K562 (cell line): ENCODE measurements at regions not wholly inside any gene's neighbourhood (a gene's known extent, or its start where the extent isn't known, plus 50 kb on each side); places are given as distances from the start of the nearest gene placed in this dataset.

Source experiments
- ATAC-seq: fragments of 200-7000 bp; cut with Tn5 transposase; 3 replicates; pipeline ENCODE4 v1.9.1; 2020; ENCODE audit warnings: moderate library complexity
- BruUV-seq: library from RNA; stranded (reverse); fragments of 400-500 nt; replicated peaks from 2 replicates; lab custom pipeline; 2021; lab: Mats Ljungman, UMichigan
- CTCF ChIA-PET: fragments of 300-600 bp; formaldehyde crosslinking; extraction: SDS; loops from one replicate; lab custom pipeline; 2021; ENCODE audit warnings: low intra/inter-chr PET ratio; lab: Yijun Ruan, JAX
- POLR2A ChIA-PET: fragments of 300-600, 350-650 bp; sonication (Branson Sonifier 250); formaldehyde crosslinking; extraction: SDS; loops from one replicate; lab custom pipeline; 2021; ENCODE audit warnings: antibody characterized with exemption, inconsistent platforms; lab: Yijun Ruan, JAX
- DNase-seq, 4 experiments: peaks; one replicate each; pipeline versions ENCODE4 v3.0.0 to v3.0.0-alpha.2; 2011 to 2018; ENCODE audit warnings: low spot score in 3 of 4, mixed read lengths in 3 of 4; ENCODE audit errors: extremely low read depth in 1 of 4
- FAIRE-seq: peaks from 2 replicates; lab custom pipeline; 2011; peaks lifted over from hg19 to GRCh38; lab: Jason Lieb, UNC
- H2AFZ ChIP-seq: 2 replicates; pipeline ENCODE4 v1.6.0; 2011; ENCODE audit warnings: low read depth, low read length, control low read depth, inconsistent platforms
- H3K27ac ChIP-seq: fragments of 200-600 bp; 3 replicates; pipeline ENCODE4 v1.8.0; 2011; ENCODE audit warnings: low read depth, mild to moderate bottlenecking, control low read depth, inconsistent platforms, low read length, moderate library complexity, mixed read lengths; ENCODE audit errors: extremely low read depth
- H3K27me3 ChIP-seq, 2 experiments: fragments of 300-600 bp in 1 of 2; 2 replicates in 1 of 2; 3 replicates in 1 of 2; pipeline versions ENCODE4 v1.6.0 to v1.8.0; 2011; ENCODE audit warnings: inconsistent platforms in 2 of 2, low read length in 2 of 2, mild to moderate bottlenecking in 1 of 2, mixed read lengths in 1 of 2, moderate library complexity in 1 of 2; ENCODE audit not compliant: control insufficient read depth in 2 of 2, insufficient read depth in 2 of 2
- H3K36me3 ChIP-seq: fragments of 300-600 bp; 3 replicates; pipeline ENCODE4 v1.8.0; 2011; ENCODE audit warnings: mild to moderate bottlenecking, low read length, inconsistent platforms; ENCODE audit not compliant: control insufficient read depth, insufficient read depth
- H3K4me1 ChIP-seq, 2 experiments: fragments of 200-600 bp in 1 of 2; replicated peaks in 1 of 2; 2 replicates in 1 of 2; 3 replicates in 1 of 2; pipeline versions ENCODE4 v1.5.1 to v1.8.0; 2011; ENCODE audit warnings: inconsistent platforms in 2 of 2, low read length in 2 of 2, mild to moderate bottlenecking in 1 of 2, mixed read lengths in 1 of 2, moderate library complexity in 1 of 2; ENCODE audit not compliant: control insufficient read depth in 2 of 2, insufficient read depth in 2 of 2
- H3K4me2 ChIP-seq: 2 replicates; pipeline ENCODE4 v1.6.1; 2011; ENCODE audit warnings: low read length, control low read depth, inconsistent platforms, mixed read lengths; ENCODE audit not compliant: insufficient read depth
- H3K4me3 ChIP-seq: fragments of 200-600 bp; sonication (generic), shearing (Covaris generic); 2 replicates; pipeline ENCODE4 v1.5.1; 2016; ENCODE audit warnings: control low read depth, inconsistent platforms
- H3K79me2 ChIP-seq: fragments of 200-600 bp; 3 replicates; pipeline ENCODE4 v1.8.0; 2011; ENCODE audit warnings: low read length, inconsistent platforms; ENCODE audit not compliant: control insufficient read depth, insufficient read depth
- H3K9ac ChIP-seq, 2 experiments: 2 replicates each; pipeline versions ENCODE4 v1.6.0 to v1.6.1; 2011; ENCODE audit warnings: low read depth in 2 of 2, low read length in 2 of 2, control low read depth in 1 of 2, inconsistent platforms in 1 of 2, mild to moderate bottlenecking in 1 of 2, mixed read lengths in 1 of 2; ENCODE audit not compliant: insufficient read depth in 1 of 2
- H3K9me1 ChIP-seq: one replicate; pipeline ENCODE4 v1.6.0; 2011; ENCODE audit warnings: inconsistent platforms, mild to moderate bottlenecking, low read length, moderate library complexity; ENCODE audit not compliant: control insufficient read depth, insufficient read depth
- H3K9me3 ChIP-seq: replicated peaks from 2 replicates; pipeline ENCODE4 v1.5.1; 2011; ENCODE audit warnings: low read depth, low read length, inconsistent platforms; ENCODE audit not compliant: control insufficient read depth, insufficient read depth
- H4K20me1 ChIP-seq: replicated peaks from 2 replicates; pipeline ENCODE4 v1.6.1; 2011; ENCODE audit warnings: low read length, inconsistent platforms, mixed read lengths; ENCODE audit not compliant: control insufficient read depth, insufficient read depth
- ADNP ChIP-seq: fragments of 200-800 bp; sonication (Bioruptor generic); IDR thresholded peaks from 2 replicates; pipeline ENCODE4 v1.6.1; 2016; ENCODE audit warnings: missing genetic modification characterization, missing compliant biosample characterization
- ASH1L ChIP-seq: fragments of 450-650 bp; IDR thresholded peaks from 2 replicates; pipeline ENCODE4 v1.6.1; 2018; ENCODE audit warnings: borderline replicate concordance, mild to moderate bottlenecking, low read depth; ENCODE audit not compliant: partially characterized antibody
- FOXP1 ChIP-seq: sonication (generic); formaldehyde crosslinking; IDR thresholded peaks from 2 replicates; pipeline ENCODE4 v1.8.0; 2022; ENCODE audit warnings: mild to moderate bottlenecking, missing genetic modification reagents
- GABPB2 ChIP-seq: fragments of 250-450 bp; sonication (Bioruptor Pico); conservative IDR thresholded peaks from 2 replicates; pipeline ENCODE4 v1.5.1; 2021; ENCODE audit warnings: mild to moderate bottlenecking
- HDGF ChIP-seq: fragments of 450-650 bp; IDR thresholded peaks from 2 replicates; pipeline ENCODE4 v1.6.1; 2016
- HMG20A ChIP-seq: fragments of 450-650 bp; formaldehyde crosslinking; conservative IDR thresholded peaks from 2 replicates; pipeline ENCODE4 v1.4.0; 2020; ENCODE audit warnings: mild to moderate bottlenecking, mixed read lengths
- MLX ChIP-seq, 2 experiments: fragments of 450-650 bp in 1 of 2; sonication (generic) in 1 of 2; formaldehyde crosslinking; conservative IDR thresholded peaks; 2 replicates each; pipeline versions ENCODE4 v1.4.0 to v1.8.1; 2020 to 2022; ENCODE audit warnings: mild to moderate bottlenecking in 1 of 2, missing genetic modification reagents in 1 of 2
- RFX5 ChIP-seq: IDR thresholded peaks from 2 replicates; pipeline ENCODE4 v1.6.1; 2011; ENCODE audit warnings: low read depth, mild to moderate bottlenecking, improper control_type of control experiment, low read length
- SIX5 ChIP-seq, 2 experiments: IDR thresholded peaks; 2 replicates each; pipeline ENCODE4 v1.6.1; 2011; ENCODE audit warnings: low read length in 2 of 2, borderline replicate concordance in 1 of 2, low read depth in 1 of 2, mild to moderate bottlenecking in 1 of 2, moderate library complexity in 1 of 2; ENCODE audit not compliant: insufficient read depth in 1 of 2
- USF1 ChIP-seq: sonication (generic); formaldehyde crosslinking; IDR thresholded peaks from 2 replicates; pipeline ENCODE4 v1.9.0; 2022; ENCODE audit warnings: mild to moderate bottlenecking, missing genetic modification reagents
- ZBTB34 ChIP-seq: fragments of 250-450 bp; sonication (Bioruptor Pico); IDR thresholded peaks from 2 replicates; pipeline ENCODE4 v1.8.0; 2021; ENCODE audit warnings: mild to moderate bottlenecking, moderate library complexity
- ZBTB7A ChIP-seq: IDR thresholded peaks from 2 replicates; pipeline ENCODE4 v1.6.1; 2011; ENCODE audit warnings: low read depth, mild to moderate bottlenecking, low read length, moderate library complexity, borderline replicate concordance; ENCODE audit not compliant: control insufficient read depth
- ZC3H4 ChIP-seq: sonication (generic); formaldehyde crosslinking; IDR thresholded peaks from 2 replicates; pipeline ENCODE4 v1.9.0; 2021; ENCODE audit warnings: missing genetic modification reagents, borderline replicate concordance
- ZNF24 ChIP-seq: fragments of 450-650 bp; IDR thresholded peaks from 2 replicates; pipeline ENCODE4 v1.6.1; 2016
- ZSCAN32 ChIP-seq: fragments of 450-650 bp; formaldehyde crosslinking; IDR thresholded peaks from 2 replicates; pipeline ENCODE4 v1.4.0; 2020; ENCODE audit warnings: mild to moderate bottlenecking, moderate library complexity
- WGBS: fragments of 100-300 bp; shearing (Covaris generic); methylation state at CpG from one replicate; pipeline ENCODE4 v1.1.6; 2016; ENCODE audit warnings: low coverage, mixed read lengths; ENCODE audit not compliant: insufficient coverage; ENCODE audit errors: missing lambda C conversion rate; 5-methylcytosine and 5-hydroxymethylcytosine counted together
- in situ Hi-C: fragments of 300-500 bp; cut with MboI; formaldehyde crosslinking; loops from 4 replicates; pipeline ENCODE4 v1.15.0; 2018; ENCODE audit warnings: inconsistent platforms, mixed read lengths
- intact Hi-C: fragments of 100-400 bp; cut with micrococcal nuclease; formaldehyde crosslinking; loops from 2 replicates; pipeline ENCODE4 v1.14.2; 2022

GRCh38 chr10:118955531-118955930 lies 74.0 kb upstream of the NANOS1 start:
- Histone ChIP-seq H3K9ac (no peak overlapping the region), H3K4me2 (no peak overlapping the region), H3K4me3 (no peak overlapping the region), H3K9me3 (no peaks in the 10 kb centered on the region), H3K9me1 (no peaks in the 10 kb centered on the region), H4K20me1 (no peaks in the 10 kb centered on the region; the same call in 1 of the 2 replicates), H2AFZ (no peak overlapping the region), H3K4me1 (no peaks in the 10 kb centered on the region; a peak in 1 of 5 replicates), H3K27me3 (peaks cover 2 to 37% of the 10 kb centered on the region in 2 experiments; a peak in 3 of 5 replicates), H3K79me2 (no peaks in the 10 kb centered on the region), H3K27ac (no peak overlapping the region), H3K36me3 (no peaks in the 10 kb centered on the region)
- DNase-seq (no peak), ATAC-seq (no peak), FAIRE-seq (no peak)
- POLR2A ChIA-PET = no interaction called here
- no TSS peak for BruUV-seq
- CTCF ChIA-PET = no interaction called here
- 0% methylated on average over 3 of the region's 3 CpGs for WGBS
- intact Hi-C loops = no loop called here
- in situ Hi-C loops = no loop called here
- no peak for TF ChIP-seq HMG20A
- no peak for TF ChIP-seq USF1
- no peak for TF ChIP-seq ZC3H4 (CRISPR knock-in tag)
- no peak for TF ChIP-seq ZSCAN32 (CRISPR knock-in tag)
- TF ChIP-seq RFX5 = no peak
- no peak for TF ChIP-seq ADNP (tag)
- no peak for TF ChIP-seq HDGF
- no peak for TF ChIP-seq GABPB2 (CRISPR knock-in tag)
- no peak for TF ChIP-seq ASH1L
- TF ChIP-seq MLX (CRISPR knock-in tag; conservative IDR thresholded peaks at IDR 0.05) = no peak
- no peak for TF ChIP-seq SIX5 (IDR thresholded peaks at IDR 0.05; ENCODE audit: borderline replicate concordance in 1 of 2, insufficient read depth in 1 of 2, low read depth in 1 of 2, low read length in 2 of 2)
- TF ChIP-seq ZNF24 = no peak
- TF ChIP-seq ZBTB34 (CRISPR knock-in tag) = no peak
- no peak for TF ChIP-seq ZBTB7A
- TF ChIP-seq FOXP1 (CRISPR knock-in tag) = no peak
